GM12878 (cell line): ENCODE measurements at regions not wholly inside any gene's neighbourhood (a gene's known extent, or its start where the extent isn't known, plus 50 kb on each side); places are given as distances from the start of the nearest gene placed in this dataset.

ENCODE experiments used
- MEF2A ChIP-seq: IDR thresholded peaks from 2 replicates; pipeline ENCODE4 v1.6.1; 2011; ENCODE audit warnings: low read depth, mild to moderate bottlenecking, low read length, moderate library complexity; ENCODE audit not compliant: insufficient read depth
- NR2F1 ChIP-seq: fragments of 450-650 bp; conservative IDR thresholded peaks from 2 replicates; pipeline ENCODE4 v1.6.1; 2017; ENCODE audit warnings: mild to moderate bottlenecking
- POLR2A ChIP-seq: IDR thresholded peaks from 2 replicates; pipeline ENCODE4 v1.6.1; 2011; ENCODE audit warnings: low read depth, mild to moderate bottlenecking, low read length
- RAD21 ChIP-seq: IDR thresholded peaks from 2 replicates; pipeline ENCODE4 v1.6.1; 2011; ENCODE audit warnings: mild to moderate bottlenecking, low read depth, low read length, moderate library complexity; ENCODE audit not compliant: insufficient read depth
- SIX5 ChIP-seq: IDR thresholded peaks from 2 replicates; pipeline ENCODE4 v1.6.1; 2011; ENCODE audit warnings: mild to moderate bottlenecking, low read depth, low read length, moderate library complexity; ENCODE audit not compliant: severe bottlenecking
- STAT1 ChIP-seq: fragments of 450-650 bp; conservative IDR thresholded peaks from 2 replicates; pipeline ENCODE4 v1.6.1; 2014; ENCODE audit warnings: antibody characterized with exemption, mild to moderate bottlenecking
- TF ChIP-seq, protein P1 (sequence below): fragments of 450-650 bp; formaldehyde crosslinking; IDR thresholded peaks from 2 replicates; pipeline ENCODE4 v1.4.0; 2020; ENCODE audit warnings: mild to moderate bottlenecking, moderate library complexity

DNA sequence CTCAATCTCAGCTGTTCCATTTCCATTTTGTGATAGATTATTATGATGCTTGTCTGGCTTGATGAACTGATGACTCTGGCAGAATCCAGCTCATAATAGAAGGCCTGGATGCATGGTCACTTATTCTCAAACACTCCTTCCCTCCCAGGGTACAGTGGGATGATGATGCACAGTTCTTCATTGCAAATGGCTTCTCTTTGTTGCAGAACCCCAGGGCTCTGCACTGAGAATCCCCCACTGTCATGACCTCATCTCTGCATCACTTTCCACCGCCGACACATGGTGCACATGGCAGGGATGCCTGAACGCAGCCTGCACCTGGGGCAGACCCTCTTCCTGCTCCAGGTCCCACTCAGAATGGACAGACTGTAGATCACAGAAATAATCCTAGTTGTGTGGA lies 515.6 kb upstream of the NR2F2 start:
- TF ChIP-seq MEF2A = no peak
- TF ChIP-seq, protein P1, sequence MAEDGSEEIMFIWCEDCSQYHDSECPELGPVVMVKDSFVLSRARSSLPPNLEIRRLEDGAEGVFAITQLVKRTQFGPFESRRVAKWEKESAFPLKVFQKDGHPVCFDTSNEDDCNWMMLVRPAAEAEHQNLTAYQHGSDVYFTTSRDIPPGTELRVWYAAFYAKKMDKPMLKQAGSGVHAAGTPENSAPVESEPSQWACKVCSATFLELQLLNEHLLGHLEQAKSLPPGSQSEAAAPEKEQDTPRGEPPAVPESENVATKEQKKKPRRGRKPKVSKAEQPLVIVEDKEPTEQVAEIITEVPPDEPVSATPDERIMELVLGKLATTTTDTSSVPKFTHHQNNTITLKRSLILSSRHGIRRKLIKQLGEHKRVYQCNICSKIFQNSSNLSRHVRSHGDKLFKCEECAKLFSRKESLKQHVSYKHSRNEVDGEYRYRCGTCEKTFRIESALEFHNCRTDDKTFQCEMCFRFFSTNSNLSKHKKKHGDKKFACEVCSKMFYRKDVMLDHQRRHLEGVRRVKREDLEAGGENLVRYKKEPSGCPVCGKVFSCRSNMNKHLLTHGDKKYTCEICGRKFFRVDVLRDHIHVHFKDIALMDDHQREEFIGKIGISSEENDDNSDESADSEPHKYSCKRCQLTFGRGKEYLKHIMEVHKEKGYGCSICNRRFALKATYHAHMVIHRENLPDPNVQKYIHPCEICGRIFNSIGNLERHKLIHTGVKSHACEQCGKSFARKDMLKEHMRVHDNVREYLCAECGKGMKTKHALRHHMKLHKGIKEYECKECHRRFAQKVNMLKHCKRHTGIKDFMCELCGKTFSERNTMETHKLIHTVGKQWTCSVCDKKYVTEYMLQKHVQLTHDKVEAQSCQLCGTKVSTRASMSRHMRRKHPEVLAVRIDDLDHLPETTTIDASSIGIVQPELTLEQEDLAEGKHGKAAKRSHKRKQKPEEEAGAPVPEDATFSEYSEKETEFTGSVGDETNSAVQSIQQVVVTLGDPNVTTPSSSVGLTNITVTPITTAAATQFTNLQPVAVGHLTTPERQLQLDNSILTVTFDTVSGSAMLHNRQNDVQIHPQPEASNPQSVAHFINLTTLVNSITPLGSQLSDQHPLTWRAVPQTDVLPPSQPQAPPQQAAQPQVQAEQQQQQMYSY (CRISPR knock-in tag) = no peak
- no peak for TF ChIP-seq STAT1
- TF ChIP-seq RAD21 = no peak
- no peak for TF ChIP-seq NR2F1
- TF ChIP-seq POLR2A = no peak
- TF ChIP-seq SIX5 = no peak
